Stimulated activated CD8-positive, alpha-beta memory T cell treated with anti-CD3 and anti-CD28 coated beads, Interleukin-4, amount 100 ng/mL, for 48 hours (primary cell): ENCODE measurements at regions not wholly inside any gene's neighbourhood (a gene's known extent, or its start where the extent isn't known, plus 50 kb on each side); places are given as distances from the start of the nearest gene placed in this dataset.
"Not testable (repeated sequence)": the region's sequence is repeated elsewhere in the genome, so short reads cannot be mapped to it uniquely, and the experiment has no call there.

Experiments
- DNase-seq: peaks from one replicate; pipeline ENCODE4 v3.0.0-alpha.2; 2020

DNA sequence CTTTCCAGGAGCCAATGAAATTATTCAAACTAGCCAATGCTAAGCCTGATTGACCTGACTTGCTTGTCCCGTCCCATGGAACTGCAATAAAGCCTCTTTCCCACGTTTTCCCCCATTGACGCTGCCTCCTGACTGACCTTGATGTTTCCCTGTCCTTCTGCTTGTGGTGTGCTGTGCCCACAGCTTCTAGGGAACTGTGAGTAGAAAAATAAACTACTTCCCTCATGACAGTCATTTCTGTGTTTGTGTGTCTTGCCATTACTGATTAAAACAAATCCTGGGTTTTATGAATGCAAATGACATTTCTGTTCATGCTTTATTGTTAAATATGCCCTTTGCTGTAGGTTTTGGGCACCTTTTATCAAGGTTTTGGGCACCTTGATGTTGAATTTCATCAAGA is 91.3 kb upstream of the ABI1 start:
- no peak for DNase-seq

- no peak for DNase-seq
Measured at GRCh38 chr10:26951650-26952049, 90.9 kb upstream of the ABI1 start.

GRCh38 chr10:26950934-26951333 is 90.2 kb upstream of the ABI1 start:
- DNase-seq, result no peak

- no peak for DNase-seq
Measured at GRCh38 chr10:26946102-26946811, 85.5 kb upstream of the ABI1 start.

GRCh38 chr10:26944261-26944882 is 83.6 kb upstream of the ABI1 start:
- DNase-seq, result no peak

DNA sequence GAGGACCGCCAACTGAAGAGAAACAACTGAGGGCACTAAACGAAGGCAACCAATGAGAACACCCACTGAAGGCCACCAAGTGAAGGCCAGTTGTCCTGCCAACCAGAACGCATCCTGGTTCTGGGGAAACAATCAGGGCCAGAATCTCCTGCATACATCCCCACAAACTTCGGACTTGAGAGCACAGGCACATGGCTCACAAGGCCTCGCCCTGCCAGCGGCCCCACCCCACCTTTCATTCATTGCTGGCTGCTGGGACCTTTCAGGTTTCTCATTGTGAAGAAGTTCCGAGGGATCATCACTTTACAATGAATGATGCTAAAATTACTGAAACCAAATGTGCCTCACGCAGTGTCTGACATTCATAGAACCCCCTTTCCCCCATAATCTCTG is 79.2 kb upstream of the ABI1 start:
- no peak for DNase-seq

DNA sequence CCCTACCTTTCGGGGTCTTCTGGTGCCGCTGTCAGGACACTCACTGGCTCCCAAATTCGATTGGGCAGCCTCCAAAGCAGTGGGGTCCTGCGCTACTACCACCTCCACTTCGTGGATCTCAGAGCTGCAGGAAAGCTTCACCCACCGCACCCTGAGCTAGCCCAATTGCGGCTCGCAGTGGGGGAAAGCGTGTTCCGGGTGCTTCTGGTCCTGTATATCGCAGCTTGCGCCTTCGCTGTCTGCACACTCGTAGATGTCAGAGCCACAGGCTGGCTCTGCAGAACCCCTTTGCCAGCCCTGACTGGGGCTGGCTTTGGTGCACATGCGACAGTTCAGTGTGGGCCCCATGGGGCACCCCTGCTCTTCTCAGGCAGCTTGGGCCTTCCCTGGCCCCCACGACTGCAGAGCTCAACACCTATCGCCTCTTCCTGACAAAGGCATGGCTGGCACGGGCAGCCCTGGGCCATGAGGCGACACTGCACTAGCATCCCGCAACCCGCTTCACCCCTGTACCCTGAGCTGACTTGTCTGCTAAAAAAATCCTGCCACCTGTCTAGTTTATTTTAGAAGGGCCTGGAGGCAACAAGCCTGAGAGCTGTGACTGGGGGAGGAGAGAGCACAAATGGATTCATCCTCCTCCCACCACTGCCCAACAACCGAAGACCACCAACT is 78.7 kb upstream of the ABI1 start:
- no peak for DNase-seq

GRCh38 chr10:26938578-26938977 is 77.8 kb upstream of the ABI1 start:
- no peak for DNase-seq

DNA sequence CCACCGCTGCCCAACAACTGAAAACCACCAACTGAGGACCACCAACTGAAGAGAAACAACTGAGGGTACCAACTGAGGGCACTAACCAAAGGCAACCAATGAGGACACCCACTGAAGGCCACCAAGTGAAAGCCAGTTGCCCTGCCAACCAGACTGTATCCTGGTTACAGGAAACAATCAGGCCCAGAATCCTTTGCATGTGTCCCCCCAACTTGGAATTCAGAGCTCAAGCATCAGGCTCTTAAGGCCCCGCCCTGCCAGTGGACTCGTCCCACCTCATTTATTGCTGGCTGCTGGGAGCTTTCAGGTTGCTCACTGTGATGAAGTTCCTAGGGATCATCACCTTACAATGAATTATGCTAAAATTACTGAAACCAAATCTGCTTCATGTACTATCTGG is 76.6 kb upstream of the ABI1 start:
- DNase-seq, result no peak

GRCh38 chr10:26934190-26934589 is 73.4 kb upstream of the ABI1 start:
- not testable (repeated sequence) for DNase-seq

- DNase-seq, result no peak
Measured at GRCh38 chr10:26932576-26932975, 71.8 kb upstream of the ABI1 start.

- peak; percentile 32 for DNase-seq
Measured at GRCh38 chr10:26931223-26931622, 70.5 kb upstream of the ABI1 start.

- DNase-seq, result not testable (repeated sequence)
Measured at GRCh38 chr10:26922824-26923223, 62.1 kb upstream of the ABI1 start.

DNA sequence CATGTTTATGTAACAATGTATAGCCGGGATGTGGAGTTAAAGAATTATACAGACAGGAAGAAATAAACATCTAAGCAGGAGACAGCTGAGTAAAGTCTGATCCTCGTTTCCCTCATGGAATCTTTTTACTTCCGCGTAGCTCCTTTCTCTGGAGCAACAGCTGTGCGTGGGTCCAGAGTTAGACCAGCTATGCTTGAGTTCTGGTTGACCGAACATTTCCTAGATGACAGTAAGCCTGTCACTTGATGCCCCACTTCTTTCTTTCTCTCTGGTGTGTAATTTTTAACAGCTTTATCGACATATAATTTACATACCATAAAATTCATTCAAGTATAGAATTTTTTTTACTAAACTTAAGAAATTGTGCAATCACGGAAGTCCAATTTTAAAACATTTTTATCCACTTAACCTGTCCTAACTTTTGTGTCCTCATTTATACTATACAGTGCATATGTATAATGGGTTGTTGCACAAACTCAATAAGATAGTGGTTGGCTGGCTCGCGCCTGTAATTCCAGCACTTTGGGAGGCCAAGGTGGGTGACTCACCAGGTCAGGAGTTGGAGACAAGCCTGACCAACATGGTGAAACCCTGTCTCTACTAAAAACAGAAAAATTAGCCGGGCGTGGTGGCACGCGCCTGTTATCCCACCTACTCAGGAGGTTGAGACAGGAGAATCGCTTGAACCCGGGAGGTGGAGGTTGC is 58.5 kb upstream of the ABI1 start:
- DNase-seq, result not testable (repeated sequence)

- DNase-seq, result no peak
Measured at GRCh38 chr10:26914898-26915297, 54.1 kb upstream of the ABI1 start.

GRCh38 chr10:26911811-26912461 is 51.2 kb upstream of the ABI1 start:
- no peak for DNase-seq
